Astrocyte (in vitro differentiated cells and primary cell): ENCODE measurements at regions not wholly inside any gene's neighbourhood (a gene's known extent, or its start where the extent isn't known, plus 50 kb on each side); places are given as distances from the start of the nearest gene placed in this dataset.

Experiments
- DNase-seq: peaks from one replicate; pipeline ENCODE4 v3.0.0-alpha.2; 2010; ENCODE audit warnings: low read depth
- FAIRE-seq: peaks from 2 replicates; lab custom pipeline; 2011; peaks lifted over from hg19 to GRCh38; lab: Jason Lieb, UNC
- H2AFZ ChIP-seq: 2 replicates; pipeline ENCODE4 v1.6.0; 2012; ENCODE audit warnings: low read depth, low read length, inconsistent platforms
- H3K27ac ChIP-seq: 2 replicates; pipeline ENCODE4 v1.5.1; 2011; ENCODE audit warnings: low read depth, low read length, inconsistent platforms
- H3K27me3 ChIP-seq: 2 replicates; pipeline ENCODE4 v1.6.0; 2011; ENCODE audit warnings: low read length, inconsistent platforms; ENCODE audit not compliant: insufficient read depth
- H3K36me3 ChIP-seq: 2 replicates; pipeline ENCODE4 v1.5.1; 2011; ENCODE audit warnings: low read length, inconsistent platforms; ENCODE audit not compliant: insufficient read depth
- H3K4me1 ChIP-seq: 2 replicates; pipeline ENCODE4 v1.5.1; 2011; ENCODE audit warnings: low read length, inconsistent platforms; ENCODE audit not compliant: insufficient read depth
- H3K4me2 ChIP-seq: 2 replicates; pipeline ENCODE4 v1.6.0; 2012; ENCODE audit warnings: low read length, inconsistent platforms
- H3K4me3 ChIP-seq: 2 replicates; pipeline ENCODE4 v1.5.1; 2011; ENCODE audit warnings: low read depth, mild to moderate bottlenecking, low read length, inconsistent platforms; ENCODE audit not compliant: insufficient read depth
- H3K79me2 ChIP-seq: 2 replicates; pipeline ENCODE4 v1.6.0; 2012; ENCODE audit warnings: mild to moderate bottlenecking, low read length, inconsistent platforms; ENCODE audit not compliant: insufficient read depth
- H3K9ac ChIP-seq: 2 replicates; pipeline ENCODE4 v1.6.0; 2012; ENCODE audit warnings: mild to moderate bottlenecking, low read length, inconsistent platforms
- H3K9me3 ChIP-seq: 2 replicates; pipeline ENCODE4 v1.5.1; 2012; ENCODE audit warnings: low read depth, mild to moderate bottlenecking, low read length, inconsistent platforms; ENCODE audit not compliant: insufficient read depth
- H4K20me1 ChIP-seq: 2 replicates; pipeline ENCODE4 v1.6.0; 2012; ENCODE audit warnings: low read length, inconsistent platforms; ENCODE audit not compliant: insufficient read depth
- H3K27ac Mint-ChIP-seq: one replicate; pipeline ENCODE4 v1.8.0; 2021; ENCODE audit warnings: mild to moderate bottlenecking, mixed read lengths; ENCODE audit not compliant: unreplicated experiment
- H3K27me3 Mint-ChIP-seq: one replicate; pipeline ENCODE4 v1.8.0; 2021; ENCODE audit warnings: low read depth, mixed read lengths; ENCODE audit not compliant: unreplicated experiment
- H3K36me3 Mint-ChIP-seq: one replicate; pipeline ENCODE4 v1.8.0; 2021; ENCODE audit warnings: low read depth, mixed read lengths; ENCODE audit not compliant: unreplicated experiment
- H3K4me1 Mint-ChIP-seq: one replicate; pipeline ENCODE4 v1.8.0; 2021; ENCODE audit warnings: low read depth, mixed read lengths; ENCODE audit not compliant: unreplicated experiment
- H3K4me3 Mint-ChIP-seq: one replicate; pipeline ENCODE4 v1.8.0; 2021; ENCODE audit warnings: mild to moderate bottlenecking, moderate library complexity, mixed read lengths; ENCODE audit not compliant: unreplicated experiment
- H3K9me3 Mint-ChIP-seq: one replicate; pipeline ENCODE4 v1.8.0; 2021; ENCODE audit warnings: mild to moderate bottlenecking, mixed read lengths; ENCODE audit not compliant: unreplicated experiment
- EZH2 ChIP-seq: IDR thresholded peaks from 2 replicates; pipeline ENCODE4 v1.6.1; 2012; ENCODE audit warnings: mild to moderate bottlenecking, low read length, inconsistent platforms; ENCODE audit not compliant: insufficient read depth
- TF ChIP-seq, protein P1 (sequence below): IDR thresholded peaks from 2 replicates; pipeline ENCODE4 v1.5.1; 2011; ENCODE audit warnings: low read depth, mild to moderate bottlenecking, inconsistent platforms, low read length, moderate library complexity; ENCODE audit not compliant: insufficient read depth

DNA sequence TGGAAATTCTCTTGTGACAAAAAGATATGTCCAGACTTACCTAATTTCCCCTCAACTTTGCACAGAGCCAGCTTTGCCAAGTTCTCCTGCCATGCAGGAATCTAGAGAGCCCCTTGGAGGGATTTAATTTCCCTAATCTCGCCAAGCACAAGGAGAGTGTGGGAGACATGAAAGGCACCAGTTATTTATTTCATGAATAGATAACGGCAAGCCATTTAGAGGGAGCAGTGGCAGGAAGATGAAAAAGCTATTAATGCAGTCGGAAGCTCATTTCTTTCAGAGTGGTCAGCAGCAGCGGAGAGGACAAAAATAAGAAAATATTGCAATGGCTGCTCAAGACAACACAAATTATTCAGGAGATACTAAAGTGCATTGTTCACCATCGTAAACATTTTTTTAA, 150.9 kb upstream of the WSCD2 start:
- Mint-ChIP-seq H3K4me3 (no peak overlapping the region), H3K4me1 (no peaks in the 10 kb centered on the region), H3K27me3 (peaks cover 26% of the 10 kb centered on the region), H3K9me3 (no peaks in the 10 kb centered on the region), H3K36me3 (no peaks in the 10 kb centered on the region), H3K27ac (no peak overlapping the region)
- H3K27ac ChIP-seq, result no peak overlapping the region
- no peaks in the 10 kb centered on the region for H3K27me3 ChIP-seq
- H4K20me1 ChIP-seq, result no peaks in the 10 kb centered on the region
- DNase-seq (no peak), FAIRE-seq (no peak)
- no peaks in the 10 kb centered on the region for H3K4me1 ChIP-seq
- no peak for TF ChIP-seq EZH2
- TF ChIP-seq, protein P1, sequence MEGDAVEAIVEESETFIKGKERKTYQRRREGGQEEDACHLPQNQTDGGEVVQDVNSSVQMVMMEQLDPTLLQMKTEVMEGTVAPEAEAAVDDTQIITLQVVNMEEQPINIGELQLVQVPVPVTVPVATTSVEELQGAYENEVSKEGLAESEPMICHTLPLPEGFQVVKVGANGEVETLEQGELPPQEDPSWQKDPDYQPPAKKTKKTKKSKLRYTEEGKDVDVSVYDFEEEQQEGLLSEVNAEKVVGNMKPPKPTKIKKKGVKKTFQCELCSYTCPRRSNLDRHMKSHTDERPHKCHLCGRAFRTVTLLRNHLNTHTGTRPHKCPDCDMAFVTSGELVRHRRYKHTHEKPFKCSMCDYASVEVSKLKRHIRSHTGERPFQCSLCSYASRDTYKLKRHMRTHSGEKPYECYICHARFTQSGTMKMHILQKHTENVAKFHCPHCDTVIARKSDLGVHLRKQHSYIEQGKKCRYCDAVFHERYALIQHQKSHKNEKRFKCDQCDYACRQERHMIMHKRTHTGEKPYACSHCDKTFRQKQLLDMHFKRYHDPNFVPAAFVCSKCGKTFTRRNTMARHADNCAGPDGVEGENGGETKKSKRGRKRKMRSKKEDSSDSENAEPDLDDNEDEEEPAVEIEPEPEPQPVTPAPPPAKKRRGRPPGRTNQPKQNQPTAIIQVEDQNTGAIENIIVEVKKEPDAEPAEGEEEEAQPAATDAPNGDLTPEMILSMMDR, result no peak
- no peak overlapping the region for H2AFZ ChIP-seq
- no peaks in the 10 kb centered on the region for H3K79me2 ChIP-seq
- H3K36me3 ChIP-seq, result no peaks in the 10 kb centered on the region
- H3K4me3 ChIP-seq, result no peak overlapping the region
- H3K9ac ChIP-seq, result no peak overlapping the region
- no peak overlapping the region for H3K4me2 ChIP-seq
- no peaks in the 10 kb centered on the region for H3K9me3 ChIP-seq

DNA sequence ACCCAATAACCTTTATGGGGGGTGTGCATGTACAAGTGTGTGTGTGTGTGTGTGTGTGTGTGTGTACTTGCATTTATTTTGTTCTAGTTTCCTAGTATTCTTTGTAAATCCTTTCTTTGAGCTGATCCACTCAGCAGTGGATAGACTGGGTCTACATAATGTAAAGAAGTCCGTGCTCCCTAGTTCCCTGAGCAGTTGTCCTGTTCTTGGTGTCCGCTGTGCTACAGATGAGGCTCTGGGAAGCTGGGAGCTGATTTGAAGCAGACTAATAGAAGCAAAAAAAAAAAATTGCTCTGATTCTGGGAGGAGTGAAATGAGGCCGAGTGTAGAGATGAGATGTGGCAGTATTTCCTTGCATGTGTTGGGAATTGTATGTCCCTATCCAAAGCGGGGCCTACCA, 150.4 kb upstream of the WSCD2 start:
- TF ChIP-seq EZH2, result no peak
- TF ChIP-seq, protein P1, result no peak
- Histone ChIP-seq H3K79me2 (no peaks in the 10 kb centered on the region), H3K36me3 (no peaks in the 10 kb centered on the region), H3K4me3 (no peak overlapping the region), H3K27me3 (no peaks in the 10 kb centered on the region), H3K9ac (no peak overlapping the region), H3K4me2 (no peak overlapping the region), H2AFZ (no peak overlapping the region), H4K20me1 (no peaks in the 10 kb centered on the region), H3K27ac (no peak overlapping the region), H3K4me1 (no peaks in the 10 kb centered on the region), H3K9me3 (no peaks in the 10 kb centered on the region)
- H3K27me3 Mint-ChIP-seq, result peaks cover 26% of the 10 kb centered on the region
- H3K36me3 Mint-ChIP-seq, result no peaks in the 10 kb centered on the region
- H3K9me3 Mint-ChIP-seq, result no peaks in the 10 kb centered on the region
- peaks cover under 1% of the 10 kb centered on the region for H3K4me1 Mint-ChIP-seq
- DNase-seq (no peak), FAIRE-seq (no peak)
- no peak overlapping the region for H3K27ac Mint-ChIP-seq
- no peak overlapping the region for H3K4me3 Mint-ChIP-seq

DNA sequence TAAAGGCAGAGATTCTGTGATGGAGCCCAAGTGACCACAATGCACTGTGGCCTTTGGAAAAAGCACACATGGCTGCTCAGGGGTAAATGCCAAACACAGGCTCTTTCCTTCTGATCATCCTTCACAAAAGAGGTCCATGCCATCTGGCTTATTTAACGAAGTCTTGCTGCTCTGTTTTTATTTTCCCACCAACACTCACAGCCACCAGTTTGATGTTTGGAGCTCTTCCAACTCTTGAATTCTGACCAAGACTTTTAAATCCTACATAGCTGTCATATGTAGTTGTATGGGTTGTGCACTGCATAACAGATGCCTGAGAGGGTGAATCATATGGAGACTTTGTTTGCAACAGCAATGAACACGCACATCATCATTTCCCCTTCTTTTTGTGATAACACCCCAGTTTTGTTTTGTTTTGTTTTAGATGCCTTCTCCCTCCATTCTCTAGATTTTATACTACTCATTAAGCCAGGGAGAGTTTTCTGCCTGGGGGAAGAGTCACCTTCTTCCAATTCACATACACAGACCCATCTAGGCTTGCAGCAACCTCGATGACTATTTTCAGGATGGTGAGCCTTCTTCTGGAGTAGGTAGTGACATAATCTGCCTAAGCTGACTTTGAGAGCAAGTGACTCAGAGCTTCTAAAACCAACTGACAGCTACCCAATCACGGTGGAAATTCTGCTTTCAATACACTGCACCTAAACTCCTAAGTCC, 145.2 kb upstream of the WSCD2 start:
- peaks cover 23% of the 10 kb centered on the region for H3K27me3 Mint-ChIP-seq
- no peaks in the 10 kb centered on the region for H3K36me3 Mint-ChIP-seq
- H3K4me1 ChIP-seq, result no peaks in the 10 kb centered on the region
- no peak for DNase-seq
- no peak overlapping the region for H3K9ac ChIP-seq
- no peak overlapping the region for H3K27ac ChIP-seq
- peaks cover 8% of the 10 kb centered on the region for H3K4me1 Mint-ChIP-seq
- no peak overlapping the region for H2AFZ ChIP-seq
- H3K4me3 Mint-ChIP-seq, result no peak overlapping the region
- H3K4me2 ChIP-seq, result no peak overlapping the region
- H3K27ac Mint-ChIP-seq, result no peak overlapping the region
- H3K9me3 ChIP-seq, result no peaks in the 10 kb centered on the region
- H3K27me3 ChIP-seq, result no peaks in the 10 kb centered on the region
- H3K9me3 Mint-ChIP-seq, result no peaks in the 10 kb centered on the region
- no peak for TF ChIP-seq EZH2
- TF ChIP-seq, protein P1, result no peak
- no peaks in the 10 kb centered on the region for H3K36me3 ChIP-seq
- no peaks in the 10 kb centered on the region for H3K79me2 ChIP-seq
- H4K20me1 ChIP-seq, result no peaks in the 10 kb centered on the region
- no peak for FAIRE-seq
- no peak overlapping the region for H3K4me3 ChIP-seq
